ENCODE measurements at regions not wholly inside any gene's neighbourhood (a gene's known extent, or its start where the extent isn't known, plus 50 kb on each side); places are given as distances from the start of the nearest gene placed in this dataset.
A peak's percentile ranks its signal among the peaks of the same experiment; 100 is the strongest.
"Not testable (repeated sequence)": the region's sequence is repeated elsewhere in the genome, so short reads cannot be mapped to it uniquely, and the experiment has no call there.

GRCh38 chr9:7554699-7555098 is 244.9 kb downstream of the DMAC1 start:
- Histone ChIP-seq H3K27ac (ENCODE audit: low read depth, low read length) (no peak overlapping the region), H3K9ac (ENCODE audit: extremely low read depth, low read length, poor library complexity, severe bottlenecking) (no peak overlapping the region), H3K4me1 (ENCODE audit: control insufficient read depth, insufficient read depth, low read length) (peaks cover 2% of the 10 kb centered on the region), H3K4me3 (ENCODE audit: low read length) (no peak overlapping the region), H3K9me3 (ENCODE audit: control insufficient read depth, low read length) (no peaks in the 10 kb centered on the region), H3K27me3 (ENCODE audit: control insufficient read depth, insufficient read depth, low read length, poor library complexity, severe bottlenecking) (peaks cover 7% of the 10 kb centered on the region), H3K36me3 (ENCODE audit: control insufficient read depth, insufficient read depth, low read length) (no peaks in the 10 kb centered on the region)
- 90 to 91% methylated on average over 2 of the region's 2 CpGs for WGBS, 2 experiments (ENCODE audit: insufficient coverage in 1 of 2, insufficient read length in 1 of 2)
- TF ChIP-seq, protein P1, sequence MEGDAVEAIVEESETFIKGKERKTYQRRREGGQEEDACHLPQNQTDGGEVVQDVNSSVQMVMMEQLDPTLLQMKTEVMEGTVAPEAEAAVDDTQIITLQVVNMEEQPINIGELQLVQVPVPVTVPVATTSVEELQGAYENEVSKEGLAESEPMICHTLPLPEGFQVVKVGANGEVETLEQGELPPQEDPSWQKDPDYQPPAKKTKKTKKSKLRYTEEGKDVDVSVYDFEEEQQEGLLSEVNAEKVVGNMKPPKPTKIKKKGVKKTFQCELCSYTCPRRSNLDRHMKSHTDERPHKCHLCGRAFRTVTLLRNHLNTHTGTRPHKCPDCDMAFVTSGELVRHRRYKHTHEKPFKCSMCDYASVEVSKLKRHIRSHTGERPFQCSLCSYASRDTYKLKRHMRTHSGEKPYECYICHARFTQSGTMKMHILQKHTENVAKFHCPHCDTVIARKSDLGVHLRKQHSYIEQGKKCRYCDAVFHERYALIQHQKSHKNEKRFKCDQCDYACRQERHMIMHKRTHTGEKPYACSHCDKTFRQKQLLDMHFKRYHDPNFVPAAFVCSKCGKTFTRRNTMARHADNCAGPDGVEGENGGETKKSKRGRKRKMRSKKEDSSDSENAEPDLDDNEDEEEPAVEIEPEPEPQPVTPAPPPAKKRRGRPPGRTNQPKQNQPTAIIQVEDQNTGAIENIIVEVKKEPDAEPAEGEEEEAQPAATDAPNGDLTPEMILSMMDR (conservative IDR thresholded peaks at IDR 0.05): no peak
- no peak for DNase-seq
- Mint-ChIP-seq H3K4me1 (peaks cover 4% of the 10 kb centered on the region), H3K4me3 (no peak overlapping the region), H3K36me3 (ENCODE audit: low read depth) (no peaks in the 10 kb centered on the region), H3K9me3 (no peaks in the 10 kb centered on the region), H3K27ac (no peak overlapping the region), H3K27me3 (ENCODE audit: insufficient read depth) (peaks cover 11% of the 10 kb centered on the region)

- peaks cover 12% of the 10 kb centered on the region for H3K4me1 Mint-ChIP-seq
- H3K27ac Mint-ChIP-seq; H3K9me3 ChIP-seq (ENCODE audit: control insufficient read depth, low read length); H3K36me3 Mint-ChIP-seq (ENCODE audit: low read depth); H3K9me3 Mint-ChIP-seq; H3K4me3 ChIP-seq (ENCODE audit: low read length); H3K4me3 Mint-ChIP-seq; H3K36me3 ChIP-seq (ENCODE audit: control insufficient read depth, insufficient read depth, low read length); DNase-seq; H3K4me1 ChIP-seq (ENCODE audit: control insufficient read depth, insufficient read depth, low read length); H3K27me3 ChIP-seq (ENCODE audit: control insufficient read depth, insufficient read depth, low read length, poor library complexity, severe bottlenecking); H3K9ac ChIP-seq (ENCODE audit: extremely low read depth, low read length, poor library complexity, severe bottlenecking); H3K27ac ChIP-seq (ENCODE audit: low read depth, low read length): not testable (repeated sequence)
- 83% methylated on average over 1 of the region's 1 CpG; no CpG with 5 or more reads in 1 of the 2 experiments for WGBS, 2 experiments (ENCODE audit: insufficient coverage in 1 of 2, insufficient read length in 1 of 2)
- peaks cover 11% of the 10 kb centered on the region for H3K27me3 Mint-ChIP-seq (ENCODE audit: insufficient read depth)
Measured at GRCh38 chr9:7552706-7553105, 246.9 kb downstream of the DMAC1 start.

GRCh38 chr9:7549249-7549648 is 250.3 kb downstream of the DMAC1 start:
- H3K9ac ChIP-seq (ENCODE audit: extremely low read depth, low read length, poor library complexity, severe bottlenecking): no peak overlapping the region
- DNase-seq: peak; percentile 92
- Mint-ChIP-seq H3K9me3 (no peaks in the 10 kb centered on the region), H3K4me1 (peaks cover 12% of the 10 kb centered on the region), H3K27ac (no peak overlapping the region), H3K36me3 (ENCODE audit: low read depth) (no peaks in the 10 kb centered on the region), H3K4me3 (peak overlapping the region; percentile 19), H3K27me3 (ENCODE audit: insufficient read depth) (peaks cover 11% of the 10 kb centered on the region)
- 13 to 54% methylated on average over 1 to 3 of the region's 3 CpGs for WGBS, 2 experiments (ENCODE audit: insufficient coverage in 1 of 2, insufficient read length in 1 of 2)
- peaks cover 6% of the 10 kb centered on the region for H3K4me1 ChIP-seq (ENCODE audit: control insufficient read depth, insufficient read depth, low read length)
- no peak overlapping the region for H3K27ac ChIP-seq (ENCODE audit: low read depth, low read length)
- H3K27me3 ChIP-seq (ENCODE audit: control insufficient read depth, insufficient read depth, low read length, poor library complexity, severe bottlenecking): peaks cover 7% of the 10 kb centered on the region
- TF ChIP-seq, protein P1 (conservative IDR thresholded peaks at IDR 0.05): no peak
- H3K9me3 ChIP-seq (ENCODE audit: control insufficient read depth, low read length): no peaks in the 10 kb centered on the region
- H3K36me3 ChIP-seq (ENCODE audit: control insufficient read depth, insufficient read depth, low read length): no peaks in the 10 kb centered on the region
- H3K4me3 ChIP-seq (ENCODE audit: low read length): no peak overlapping the region

DNA sequence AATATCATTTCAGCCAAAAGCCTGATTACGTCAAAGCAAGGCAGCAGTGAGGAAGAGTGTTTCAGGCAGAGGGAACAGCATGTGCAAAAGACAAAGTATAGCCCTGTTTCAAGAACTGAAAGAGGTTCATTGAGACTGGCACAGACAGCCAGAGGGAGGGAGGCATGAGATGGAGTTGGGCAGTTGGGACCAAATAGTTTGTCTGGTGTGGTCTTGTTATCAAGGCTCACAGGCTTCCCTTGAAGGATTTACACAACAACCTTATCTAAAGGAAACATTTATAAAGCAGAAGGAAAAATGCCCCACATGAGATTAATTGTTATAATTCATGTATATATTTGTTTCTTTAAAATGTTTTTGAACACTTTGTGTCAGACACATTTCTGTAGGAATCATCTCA is 253.3 kb downstream of the DMAC1 start:
- Histone ChIP-seq H3K27me3 (ENCODE audit: control insufficient read depth, insufficient read depth, low read length, poor library complexity, severe bottlenecking) (peaks cover 7% of the 10 kb centered on the region), H3K27ac (ENCODE audit: low read depth, low read length) (no peak overlapping the region), H3K9me3 (ENCODE audit: control insufficient read depth, low read length) (no peaks in the 10 kb centered on the region), H3K9ac (ENCODE audit: extremely low read depth, low read length, poor library complexity, severe bottlenecking) (no peak overlapping the region), H3K4me1 (ENCODE audit: control insufficient read depth, insufficient read depth, low read length) (peaks cover 6% of the 10 kb centered on the region), H3K36me3 (ENCODE audit: control insufficient read depth, insufficient read depth, low read length) (no peaks in the 10 kb centered on the region), H3K4me3 (ENCODE audit: low read length) (no peak overlapping the region)
- peaks cover 11% of the 10 kb centered on the region for H3K27me3 Mint-ChIP-seq (ENCODE audit: insufficient read depth)
- no peak overlapping the region for H3K27ac Mint-ChIP-seq
- TF ChIP-seq, protein P1 (conservative IDR thresholded peaks at IDR 0.05): no peak
- 0% methylated on average over 1 of the region's 1 CpG for WGBS, 2 experiments (ENCODE audit: insufficient coverage in 1 of 2, insufficient read length in 1 of 2)
- no peak for DNase-seq
- peaks cover 23% of the 10 kb centered on the region for H3K4me1 Mint-ChIP-seq
- no peak overlapping the region for H3K4me3 Mint-ChIP-seq
- no peaks in the 10 kb centered on the region for H3K9me3 Mint-ChIP-seq
- no peaks in the 10 kb centered on the region for H3K36me3 Mint-ChIP-seq (ENCODE audit: low read depth)
